Stimulated activated CD8-positive, alpha-beta memory T cell treated with anti-CD3 and anti-CD28 coated beads, Interleukin-12 subunit alpha, Interleukin-12 subunit beta, amount 100 ng/mL, for 1 hour (primary cell): ENCODE measurements at regions not wholly inside any gene's neighbourhood (a gene's known extent, or its start where the extent isn't known, plus 50 kb on each side); places are given as distances from the start of the nearest gene placed in this dataset.
"Not testable (repeated sequence)": the region's sequence is repeated elsewhere in the genome, so short reads cannot be mapped to it uniquely, and the experiment has no call there.

Source experiments
- DNase-seq: peaks from one replicate; pipeline ENCODE4 v3.0.0-alpha.2; 2020; ENCODE audit warnings: low read depth

GRCh38 chr10:101280511-101280910 lies 51.2 kb upstream of the LBX1 start:
- DNase-seq: no peak

GRCh38 chr10:101280921-101281320 lies 51.7 kb upstream of the LBX1 start:
- not testable (repeated sequence) for DNase-seq

- DNase-seq: no peak
Observed at GRCh38 chr10:101282947-101283346, 53.7 kb upstream of the LBX1 start.

GRCh38 chr10:101283762-101284100 lies 54.5 kb upstream of the LBX1 start:
- DNase-seq: no peak

GRCh38 chr10:101284101-101284743 lies 55.0 kb upstream of the LBX1 start:
- no peak for DNase-seq

- DNase-seq: no peak
Observed at GRCh38 chr10:101284744-101285463, 55.6 kb upstream of the LBX1 start.

GRCh38 chr10:101285519-101286070 lies 56.3 kb upstream of the LBX1 start:
- DNase-seq: no peak

- no peak for DNase-seq
Observed at GRCh38 chr10:101286248-101287046, 57.2 kb upstream of the LBX1 start.

- DNase-seq: no peak
Observed at GRCh38 chr10:101287183-101287996, 58.1 kb upstream of the LBX1 start.

GRCh38 chr10:101287997-101288635 lies 58.9 kb upstream of the LBX1 start:
- no peak for DNase-seq

GRCh38 chr10:101289541-101289940 lies 60.3 kb upstream of the LBX1 start:
- DNase-seq: no peak

- no peak for DNase-seq
Observed at GRCh38 chr10:101290431-101290830, 61.2 kb upstream of the LBX1 start.

- no peak for DNase-seq
Observed at GRCh38 chr10:101290881-101291280, 61.6 kb upstream of the LBX1 start.

- peak; percentile 36 for DNase-seq
Observed at GRCh38 chr10:101291331-101292193, 62.3 kb upstream of the LBX1 start.

GRCh38 chr10:101292194-101293006 lies 61.6 kb upstream of the BTRC start:
- no peak for DNase-seq

- DNase-seq: no peak
Observed at GRCh38 chr10:101293007-101293723, 60.8 kb upstream of the BTRC start.

- DNase-seq: no peak
Observed at GRCh38 chr10:101294109-101294508, 59.9 kb upstream of the BTRC start.

GRCh38 chr10:101295261-101295660 lies 58.7 kb upstream of the BTRC start:
- no peak for DNase-seq
